HG03442 (cell line): ENCODE measurements at regions not wholly inside any gene's neighbourhood (a gene's known extent, or its start where the extent isn't known, plus 50 kb on each side); places are given as distances from the start of the nearest gene placed in this dataset.

Experiments used
- ATAC-seq: cut with Tn5 transposase; IDR thresholded peaks from one replicate; pipeline ENCODE4 v1.9.1; 2021; ENCODE audit warnings: mild to moderate bottlenecking, moderate library complexity; ENCODE audit not compliant: unreplicated experiment

DNA sequence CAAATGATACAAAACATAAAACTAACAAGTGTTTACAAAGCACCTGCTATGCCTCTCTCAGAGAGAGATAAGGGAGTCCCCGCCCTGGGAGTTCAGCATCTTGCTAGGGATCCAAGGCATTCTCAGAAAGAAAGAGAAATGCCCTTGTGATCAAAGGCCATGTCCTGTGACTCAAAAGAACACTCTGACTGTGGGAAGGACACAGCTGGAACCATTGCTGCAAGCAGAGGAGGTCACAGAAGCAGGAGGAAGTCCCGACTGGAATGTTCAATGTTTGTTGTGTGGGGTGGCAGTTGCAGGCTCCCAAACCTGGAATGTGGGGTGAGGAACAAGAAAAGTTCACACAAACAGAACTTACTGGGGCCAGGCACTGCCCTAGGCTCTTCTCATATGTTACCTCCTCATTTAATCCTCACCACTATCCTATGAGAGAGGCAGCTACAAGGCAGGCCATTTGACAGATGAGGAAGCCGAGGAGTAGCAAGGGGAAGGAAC lies 93.0 kb upstream of the GRIK3 start:
- no peak for ATAC-seq

DNA sequence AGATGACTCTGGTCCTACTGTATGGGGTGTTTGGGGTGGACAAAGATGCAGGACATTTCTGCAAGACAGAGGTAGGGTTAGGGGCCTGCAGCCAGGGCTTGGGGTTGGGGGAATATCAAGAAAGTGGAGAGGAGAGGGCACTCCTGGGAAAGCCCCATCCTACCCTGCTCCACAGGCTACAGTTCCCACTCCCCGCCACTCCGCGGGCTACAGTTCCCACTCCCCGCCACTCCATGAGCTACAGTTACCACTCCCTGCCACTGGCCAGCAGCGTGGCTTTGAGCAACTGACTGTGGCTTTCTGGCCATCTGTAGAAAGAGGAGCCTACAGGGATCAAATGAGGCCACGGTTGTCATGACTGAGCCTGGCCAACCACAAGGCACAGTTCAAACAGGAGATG lies 93.8 kb upstream of the GRIK3 start:
- ATAC-seq: no peak

DNA sequence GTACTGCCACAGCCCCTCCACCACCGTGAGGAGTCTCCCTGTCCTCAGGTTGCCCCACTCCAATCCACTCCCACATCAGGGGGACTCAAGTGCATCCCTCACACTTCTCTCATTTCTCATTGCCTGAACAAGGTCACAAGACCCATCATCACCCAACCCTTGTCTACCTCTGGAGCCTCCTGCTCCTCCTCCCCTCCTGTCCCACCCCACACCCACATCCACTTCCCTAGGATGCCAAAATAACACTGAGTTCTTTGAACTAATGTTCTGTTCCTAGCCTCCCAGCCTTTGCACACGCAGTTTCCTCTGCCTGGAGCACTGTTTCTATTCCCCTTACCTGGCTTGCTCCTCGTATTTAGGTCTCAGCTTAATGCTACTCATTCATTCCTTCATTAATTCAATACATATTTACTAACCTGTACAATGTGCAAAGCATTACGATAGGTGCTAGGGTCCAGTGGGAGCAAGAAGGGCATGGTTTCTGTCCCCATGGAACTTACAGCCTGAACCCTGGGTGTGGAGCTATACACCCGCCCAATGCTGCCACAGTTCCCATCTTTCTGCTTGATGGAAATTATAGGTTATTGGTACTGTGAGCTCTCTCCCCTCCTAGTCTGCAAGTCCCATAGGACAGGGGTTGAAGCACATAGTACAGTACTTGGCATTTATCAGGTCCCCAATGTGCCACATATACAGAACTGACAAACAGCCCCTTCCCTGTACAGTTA lies 96.1 kb upstream of the GRIK3 start:
- no peak for ATAC-seq

DNA sequence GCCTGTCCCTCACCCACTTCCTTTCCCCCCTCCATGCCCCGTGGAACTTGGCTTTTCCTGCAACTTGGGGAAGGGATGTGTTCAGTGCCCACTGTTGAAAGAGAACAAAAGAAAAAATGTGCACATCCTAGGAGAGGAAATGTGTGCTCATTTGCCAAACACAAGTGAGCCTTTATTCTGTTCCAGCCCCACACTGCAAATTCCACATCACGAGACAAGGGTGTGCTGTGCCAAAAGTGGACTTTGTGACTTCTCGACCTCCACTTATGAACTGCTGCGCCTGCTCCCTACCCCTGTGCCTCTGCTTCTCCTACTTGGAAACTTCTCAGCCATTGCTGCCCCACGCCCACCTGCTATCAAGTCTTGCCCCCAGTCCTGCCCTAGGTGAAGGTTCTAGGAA lies 97.0 kb upstream of the GRIK3 start:
- no peak for ATAC-seq

DNA sequence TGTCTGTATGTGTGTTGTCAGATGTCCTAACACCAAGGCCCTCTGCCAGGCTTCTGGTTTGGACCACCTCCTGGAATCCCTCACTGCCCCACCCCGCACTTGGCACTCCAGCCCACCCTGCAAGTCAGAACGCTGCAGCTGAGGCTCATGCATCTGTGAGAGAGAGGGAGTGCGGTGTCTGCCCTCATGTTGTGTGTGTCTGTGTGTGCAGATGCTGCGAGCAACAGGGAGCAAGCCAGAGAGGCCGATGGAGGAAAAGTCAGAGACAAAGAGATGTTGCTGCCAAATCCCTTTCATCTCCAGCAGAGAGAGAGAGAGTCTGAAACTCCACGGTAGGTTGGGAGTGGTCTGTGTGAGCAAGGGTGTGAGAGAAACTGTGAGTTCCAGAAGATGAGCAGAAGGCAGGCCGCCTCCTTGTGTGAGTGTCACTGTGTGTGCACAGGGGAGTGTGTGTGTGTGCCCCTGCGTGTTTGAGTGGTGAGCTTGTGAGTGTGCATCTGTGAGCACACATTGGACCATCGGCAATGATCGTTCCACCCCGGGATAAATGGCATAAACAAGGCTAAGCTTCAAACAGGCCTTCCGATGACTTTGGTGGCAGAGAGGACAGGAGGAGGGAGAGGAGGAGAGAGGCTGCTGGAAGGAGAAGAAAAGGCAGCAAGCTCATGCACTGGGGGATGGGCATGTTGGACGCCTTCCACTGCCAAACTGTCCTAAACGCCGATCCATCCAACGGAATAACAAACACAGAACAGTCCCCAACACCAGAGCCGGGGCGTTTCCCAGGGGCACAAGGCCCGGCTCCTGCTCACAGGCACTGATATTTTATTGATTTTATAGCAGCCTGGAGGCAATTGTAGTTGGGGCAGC lies 99.2 kb upstream of the GRIK3 start:
- no peak for ATAC-seq

DNA sequence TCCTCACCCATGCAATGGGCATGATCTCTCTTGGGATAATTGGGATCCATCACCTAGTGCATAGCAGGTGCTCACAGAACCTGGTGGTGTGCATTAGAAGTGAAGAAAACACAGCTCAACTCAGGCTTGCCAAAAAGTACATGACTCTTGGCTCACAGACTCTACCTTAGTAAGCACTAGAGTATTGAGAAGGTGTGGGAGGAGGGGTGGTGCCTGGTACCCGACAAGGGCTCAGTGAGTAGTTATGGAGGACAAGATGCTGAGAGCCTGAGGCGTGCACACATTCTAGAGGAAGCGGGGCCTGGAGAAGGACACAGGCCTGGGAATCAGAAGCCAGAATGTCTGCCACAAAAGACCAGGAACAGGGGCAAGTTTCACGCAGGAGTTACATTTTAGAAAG lies 100.3 kb upstream of the GRIK3 start:
- no peak for ATAC-seq

DNA sequence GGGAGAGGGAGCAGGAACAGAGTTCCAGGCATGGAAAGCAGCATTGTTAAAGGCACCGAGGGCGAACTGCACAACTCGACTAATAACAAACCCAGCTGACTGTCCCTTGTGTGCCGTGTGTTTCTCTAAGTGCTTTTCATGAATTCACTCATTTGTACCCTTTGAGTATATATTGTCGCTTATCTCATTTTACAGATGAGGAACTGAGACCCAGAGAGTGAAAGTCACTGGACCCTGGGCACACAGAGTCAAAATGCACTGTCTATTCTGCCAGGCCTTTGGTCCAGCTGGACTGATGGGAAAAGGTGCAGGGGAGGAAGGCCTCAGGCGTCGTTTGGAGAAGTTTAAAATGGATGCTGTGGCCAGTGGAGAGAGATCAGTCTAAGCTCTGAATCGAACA lies 100.7 kb upstream of the GRIK3 start:
- ATAC-seq: no peak

DNA sequence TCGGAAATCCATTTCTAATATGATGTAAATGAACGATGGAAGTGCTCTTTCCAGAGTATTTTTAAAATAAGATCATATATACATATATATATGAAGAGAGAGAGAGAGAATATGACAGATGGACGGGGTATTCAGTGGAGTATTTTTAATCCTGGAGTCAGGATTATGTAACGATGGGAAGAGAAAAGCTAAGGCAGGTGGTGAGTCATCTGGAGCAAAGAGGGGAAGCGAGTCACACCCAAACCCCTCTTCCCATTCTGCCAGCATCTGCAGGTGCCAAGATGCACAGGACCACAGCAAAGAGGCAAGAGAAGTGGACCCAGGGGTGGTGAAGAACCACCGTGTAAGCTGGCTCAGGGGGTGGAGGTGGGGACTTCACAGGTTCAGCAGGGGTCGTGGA lies 102.7 kb upstream of the GRIK3 start:
- no peak for ATAC-seq

DNA sequence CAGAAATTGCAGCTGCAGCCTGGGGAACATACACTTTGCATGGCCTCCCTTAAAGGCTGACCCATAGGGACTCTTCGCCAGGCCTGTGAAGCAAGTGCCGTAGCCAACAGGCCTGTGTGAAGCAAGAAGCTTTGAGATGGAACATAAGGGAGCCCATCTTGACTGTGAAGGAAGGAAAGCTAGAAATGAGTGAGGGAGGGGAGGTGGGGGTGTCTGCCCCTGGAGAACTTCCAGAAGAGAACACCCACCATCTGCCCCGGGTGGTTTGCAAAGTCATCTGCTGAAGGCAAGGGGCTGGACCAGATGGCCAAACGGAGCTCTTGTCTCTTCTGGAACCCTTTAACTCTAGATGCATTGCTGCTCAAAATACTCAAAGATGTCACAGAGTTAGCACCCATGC lies 103.3 kb upstream of the GRIK3 start:
- ATAC-seq: no peak

DNA sequence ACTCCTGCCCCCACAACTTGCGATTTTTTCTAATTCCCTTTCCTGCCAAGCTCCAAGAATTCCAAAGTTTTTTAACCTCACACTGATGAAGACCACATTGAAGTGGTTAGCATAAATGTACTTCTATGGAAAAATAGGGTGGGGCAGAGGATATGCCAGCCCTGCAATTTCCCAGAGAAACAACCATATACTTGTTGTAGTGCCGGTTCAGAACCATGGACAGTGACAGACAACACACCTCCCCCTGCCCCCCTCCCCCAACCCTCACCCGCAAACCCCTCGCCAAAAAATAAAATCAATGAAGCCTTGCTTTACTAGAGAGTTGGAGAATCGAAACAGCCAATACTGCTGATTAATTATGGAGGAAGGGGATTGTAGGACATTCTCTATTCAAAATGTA lies 109.5 kb upstream of the GRIK3 start:
- ATAC-seq: no peak

DNA sequence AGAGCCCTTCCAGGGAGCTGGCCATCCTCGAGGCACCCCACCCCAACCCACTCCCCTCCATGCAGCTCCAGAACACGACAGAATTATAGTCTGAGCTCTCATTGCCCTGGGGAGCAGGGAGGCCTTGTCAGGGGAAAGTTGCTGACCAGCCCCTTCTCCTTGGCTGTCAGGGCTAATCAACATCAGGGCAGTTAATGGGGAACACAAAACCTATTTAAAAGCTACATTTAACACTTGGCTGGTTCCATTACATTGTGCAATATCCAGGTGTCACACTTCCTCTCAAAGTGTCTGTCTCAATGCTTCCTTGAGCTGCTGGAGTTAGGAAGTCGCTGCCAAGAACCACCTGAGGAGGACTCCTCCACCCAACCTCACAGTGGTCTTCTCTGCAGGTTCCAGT lies 111.8 kb upstream of the GRIK3 start:
- no peak for ATAC-seq

DNA sequence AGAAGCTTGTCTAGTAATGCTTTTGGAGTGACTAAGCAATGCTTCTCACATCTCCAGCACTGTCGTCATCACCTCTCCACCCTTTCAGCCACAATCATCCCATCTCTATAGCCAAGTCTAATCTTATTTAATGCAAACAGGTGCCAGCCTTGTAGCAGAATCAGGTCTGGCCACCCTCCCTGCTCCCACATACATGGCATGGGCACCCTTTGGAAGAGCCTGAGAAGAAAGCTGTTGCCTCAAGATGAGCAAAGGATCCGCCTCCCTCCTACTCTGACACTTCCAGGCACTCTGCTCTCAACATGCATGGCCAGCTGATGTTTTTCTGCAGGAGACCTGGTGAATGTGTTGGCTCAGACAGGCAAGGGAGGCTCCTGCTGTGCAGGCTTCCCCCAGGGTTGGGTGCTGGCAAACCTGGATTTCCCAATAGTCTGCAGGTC lies 113.1 kb upstream of the GRIK3 start:
- no peak for ATAC-seq

DNA sequence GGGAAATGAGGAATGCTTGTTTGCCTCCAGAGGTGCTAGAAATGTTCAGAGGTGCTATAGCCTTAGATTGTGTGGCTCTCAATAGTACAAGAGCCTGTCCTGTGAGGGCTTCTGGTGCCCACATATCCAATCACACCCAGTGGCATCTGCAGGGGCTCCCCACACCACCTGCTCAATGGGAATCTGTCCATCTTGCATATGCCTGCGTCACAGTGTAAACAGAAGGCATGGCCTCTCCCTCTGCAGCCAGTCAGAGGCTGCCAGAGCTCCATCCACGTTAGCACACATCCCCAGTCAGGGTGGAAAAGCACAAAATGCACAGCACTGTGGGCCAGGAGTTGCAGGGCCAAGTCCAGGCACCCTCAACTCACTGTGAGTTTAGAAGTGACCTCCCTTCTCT lies 113.6 kb upstream of the GRIK3 start:
- no peak for ATAC-seq

DNA sequence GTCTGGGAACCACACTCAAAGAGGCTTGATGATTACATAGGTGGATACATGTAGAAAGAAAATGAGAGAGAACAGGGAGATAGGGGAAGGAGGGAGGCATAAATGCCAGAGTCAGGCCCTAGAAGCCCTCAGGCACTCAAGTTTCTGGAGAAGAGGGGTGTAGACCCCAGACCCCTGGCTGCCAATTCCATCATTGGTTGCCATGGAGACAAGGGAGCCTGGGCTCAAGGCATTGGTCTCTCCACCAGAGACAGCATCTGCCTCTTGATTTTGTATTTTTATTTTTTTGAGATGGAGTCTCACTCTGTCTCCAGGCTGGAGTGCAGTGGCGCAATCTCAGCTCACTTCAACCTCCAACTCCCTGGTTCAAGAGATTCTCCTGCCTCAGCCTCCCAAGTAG lies 114.3 kb upstream of the GRIK3 start:
- ATAC-seq: no peak

DNA sequence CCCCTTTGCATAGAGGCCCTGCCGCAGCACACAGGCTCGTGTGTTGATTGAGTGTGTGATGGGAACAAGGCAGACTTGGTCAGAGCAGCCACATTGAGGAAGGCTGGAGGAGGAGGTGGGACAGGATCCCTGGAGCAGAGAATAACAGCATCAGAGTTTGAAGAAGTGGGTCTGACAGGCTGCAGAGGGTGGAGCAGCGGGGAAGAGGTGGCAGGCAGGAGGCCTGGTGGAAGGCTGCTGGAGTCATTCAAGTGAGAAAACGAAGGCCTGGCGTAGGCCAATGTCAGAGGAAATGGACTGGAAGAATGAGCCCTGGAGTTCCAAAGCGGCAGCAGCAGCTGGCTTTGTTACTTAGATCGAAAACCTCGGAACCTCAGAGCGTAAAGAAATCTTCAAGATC lies 115.0 kb upstream of the GRIK3 start:
- no peak for ATAC-seq

DNA sequence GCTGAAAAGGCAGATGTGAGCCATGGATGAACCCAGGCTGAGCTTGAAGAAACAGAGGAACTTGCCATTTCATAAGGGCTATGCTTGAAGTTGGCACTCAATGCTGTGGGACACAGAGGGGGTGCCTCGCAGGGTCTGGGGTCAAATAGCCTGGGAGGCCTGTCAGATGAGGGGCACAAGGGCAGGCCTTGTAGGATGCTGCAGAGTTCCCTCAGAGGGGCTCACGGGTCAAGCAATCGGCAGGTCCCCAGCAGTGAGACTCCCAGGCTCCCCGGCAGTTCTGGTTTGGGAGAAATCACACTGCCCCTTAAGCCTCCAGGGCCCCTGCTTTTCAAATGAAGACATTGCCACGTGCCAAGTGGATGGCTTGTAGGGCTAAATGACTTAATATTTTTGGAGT lies 116.7 kb upstream of the GRIK3 start:
- ATAC-seq: no peak

DNA sequence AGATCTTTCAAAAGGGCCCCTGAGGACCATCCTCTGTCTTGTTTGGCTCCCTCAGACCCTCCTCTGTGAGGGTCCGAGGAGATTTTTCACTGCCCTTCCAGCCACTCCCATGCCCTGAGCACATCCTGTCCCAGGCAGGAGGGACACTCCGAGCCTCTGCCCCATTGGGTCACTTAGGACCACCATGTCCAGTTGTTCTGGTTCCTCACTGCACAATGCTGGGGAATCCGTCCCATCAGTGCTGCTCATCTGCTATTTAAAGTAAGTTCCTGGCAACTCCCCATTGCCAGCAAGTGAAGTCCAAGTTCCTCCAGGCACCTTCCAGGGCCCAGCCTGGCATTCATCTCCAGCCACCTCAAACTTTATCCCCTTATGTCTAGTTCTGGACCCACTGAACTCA lies 117.5 kb upstream of the GRIK3 start:
- no peak for ATAC-seq

DNA sequence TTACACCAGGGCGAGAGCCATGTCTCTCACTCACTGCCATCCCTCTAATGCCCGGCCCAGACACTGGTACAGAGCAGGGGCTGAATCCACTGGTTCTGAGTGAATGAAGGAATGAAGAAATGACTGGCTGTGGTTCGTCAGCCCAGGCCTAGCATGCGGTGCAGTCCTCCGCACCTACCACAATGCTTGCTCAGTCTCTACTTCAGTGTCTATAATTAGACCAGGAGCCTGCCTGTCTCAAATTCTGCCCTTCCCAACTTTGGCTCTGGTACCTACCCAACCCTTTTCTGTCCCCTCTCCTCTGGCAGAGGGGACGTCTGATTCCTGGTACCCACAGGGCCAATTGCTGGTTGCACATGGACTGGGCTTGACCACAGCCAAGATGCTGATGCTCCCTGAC lies 118.2 kb upstream of the GRIK3 start:
- no peak for ATAC-seq

DNA sequence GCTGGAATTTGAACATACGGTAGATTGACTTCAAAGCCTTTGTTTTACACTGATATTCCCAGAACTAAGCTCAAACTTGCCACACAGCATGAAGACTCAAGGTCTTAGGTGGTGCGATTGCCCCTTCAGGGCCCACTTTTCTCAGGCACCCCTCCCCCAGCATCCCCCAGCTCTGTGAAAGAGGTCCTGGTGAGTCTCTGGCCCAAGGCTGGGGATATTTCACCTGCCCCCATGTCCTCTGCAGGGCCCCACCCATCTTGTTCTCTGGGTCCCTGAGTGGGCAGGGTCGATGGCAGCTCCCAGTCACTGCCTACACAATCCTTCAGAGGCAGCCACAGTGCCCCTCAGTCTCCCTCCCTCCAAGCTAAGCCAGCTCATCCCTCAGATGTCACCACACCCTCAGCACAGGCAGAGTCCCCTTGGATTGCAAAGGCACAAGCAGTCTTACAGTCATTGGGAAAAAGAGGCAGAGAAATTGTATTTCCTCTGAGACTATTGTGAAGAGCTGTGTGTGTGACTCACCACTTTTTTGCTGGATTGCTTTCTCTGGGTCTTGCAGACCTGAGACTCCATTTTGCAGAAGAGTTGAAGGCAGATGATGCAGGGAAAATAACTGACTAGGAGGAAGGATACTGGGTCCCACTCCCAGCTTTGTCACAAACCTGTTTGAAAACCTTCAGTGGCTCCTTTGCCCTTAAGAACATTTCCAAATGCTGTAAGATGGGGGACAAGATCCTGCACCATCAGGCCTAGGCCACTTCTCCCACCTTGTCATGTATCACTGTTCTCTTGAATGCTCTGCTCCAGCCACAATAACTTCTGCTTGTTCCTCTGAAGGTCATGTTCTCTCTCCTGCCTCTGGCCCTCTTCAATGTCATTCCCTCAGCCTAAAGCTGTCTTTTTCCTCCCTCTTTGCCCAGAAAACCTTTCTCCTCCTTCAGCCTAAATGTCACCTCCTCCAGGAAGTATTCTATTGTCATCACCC lies 119.1 kb upstream of the GRIK3 start:
- ATAC-seq: no peak

DNA sequence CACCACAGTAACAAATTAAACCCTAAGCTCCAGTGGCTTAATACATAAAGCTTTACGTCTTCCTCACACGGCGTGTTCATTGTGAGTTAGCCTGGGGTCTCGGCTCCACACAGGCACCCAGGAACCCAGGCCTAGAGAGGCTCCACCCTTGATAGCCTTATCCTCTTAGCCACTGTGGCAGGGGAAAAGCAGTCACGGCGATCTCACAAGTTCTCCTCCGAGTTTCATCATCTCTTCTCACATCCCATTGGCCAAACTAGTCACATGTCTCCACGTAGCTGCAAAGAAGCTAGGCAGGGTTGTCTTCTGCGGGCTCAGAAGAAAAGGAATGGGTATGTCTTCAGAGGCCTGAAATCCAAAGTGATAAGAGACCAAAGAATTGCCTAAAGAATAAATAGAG lies 122.3 kb upstream of the GRIK3 start:
- ATAC-seq: no peak

DNA sequence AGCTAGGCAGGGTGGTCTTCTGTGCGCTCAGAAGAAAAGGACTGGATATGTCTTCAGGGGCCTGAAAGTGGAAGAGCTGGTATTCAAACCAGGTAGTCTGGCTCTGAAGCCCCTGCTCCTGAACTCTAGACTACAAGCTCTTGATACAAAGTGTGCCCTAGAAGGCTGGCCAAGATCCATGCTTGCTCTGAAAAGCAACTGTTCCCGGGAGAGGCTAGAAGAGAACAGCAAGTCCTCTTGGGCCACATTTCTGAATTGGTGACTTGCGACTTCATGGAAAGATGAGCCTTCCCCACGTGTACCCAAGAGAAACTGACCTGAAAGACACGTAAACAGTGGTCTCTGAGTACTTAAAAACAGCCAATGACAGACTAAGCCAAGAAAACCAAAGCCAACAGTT lies 123.3 kb upstream of the GRIK3 start:
- no peak for ATAC-seq
